Keratinocyte (primary cell): ENCODE measurements at regions not wholly inside any gene's neighbourhood (a gene's known extent, or its start where the extent isn't known, plus 50 kb on each side); places are given as distances from the start of the nearest gene placed in this dataset.

ENCODE experiments used
- DNase-seq: peaks from one replicate; pipeline ENCODE4 v3.0.0-alpha.2; 2011; ENCODE audit warnings: low read depth, missing footprints, low spot score
- FAIRE-seq: peaks from 2 replicates; lab custom pipeline; 2011; peaks lifted over from hg19 to GRCh38; lab: Jason Lieb, UNC
- H2AFZ ChIP-seq: 2 replicates; pipeline ENCODE4 v1.6.0; 2012; ENCODE audit warnings: low read length, control low read depth, inconsistent platforms; ENCODE audit not compliant: control insufficient read depth
- H3K27ac ChIP-seq: 2 replicates; pipeline ENCODE4 v1.5.1; 2011; ENCODE audit warnings: low read length; ENCODE audit not compliant: control insufficient read depth, insufficient read depth
- H3K27me3 ChIP-seq: 3 replicates; pipeline ENCODE4 v1.6.0; 2011; ENCODE audit warnings: low read length; ENCODE audit not compliant: control insufficient read depth, insufficient read depth; ENCODE audit errors: extremely low read depth
- H3K36me3 ChIP-seq, 2 experiments: 2 replicates in 1 of 2; 3 replicates in 1 of 2; pipeline ENCODE4 v1.5.1; 2011; ENCODE audit warnings: low read length in 2 of 2, mild to moderate bottlenecking in 1 of 2; ENCODE audit not compliant: control insufficient read depth in 2 of 2, insufficient read depth in 2 of 2; ENCODE audit errors: extremely low read depth in 1 of 2
- H3K4me1 ChIP-seq: 3 replicates; pipeline ENCODE4 v1.5.1; 2011; ENCODE audit warnings: low read length; ENCODE audit not compliant: control insufficient read depth, insufficient read depth; ENCODE audit errors: extremely low read depth
- H3K4me2 ChIP-seq: 3 replicates; pipeline ENCODE4 v1.6.0; 2011; ENCODE audit warnings: low read depth, low read length; ENCODE audit not compliant: control insufficient read depth, insufficient read depth; ENCODE audit errors: extremely low read depth
- H3K4me3 ChIP-seq, 3 experiments: fragments of 200-600 bp in 1 of 3; sonication (generic) in 1 of 3; 2 replicates in 2 of 3; 3 replicates in 1 of 3; pipeline ENCODE4 v1.5.1; 2011 to 2016; ENCODE audit warnings: low read length in 3 of 3, mild to moderate bottlenecking in 3 of 3, control low read depth in 2 of 3, inconsistent platforms in 1 of 3, low read depth in 1 of 3, mixed read lengths in 1 of 3, mixed run types in 1 of 3, moderate library complexity in 1 of 3; ENCODE audit not compliant: control insufficient read depth in 2 of 3, insufficient read depth in 2 of 3; ENCODE audit errors: extremely low read depth in 1 of 3
- H3K79me2 ChIP-seq: 2 replicates; pipeline ENCODE4 v1.6.0; 2012; ENCODE audit warnings: low read length; ENCODE audit not compliant: control insufficient read depth, insufficient read depth
- H3K9ac ChIP-seq: 3 replicates; pipeline ENCODE4 v1.6.0; 2011; ENCODE audit warnings: low read length; ENCODE audit not compliant: control insufficient read depth, insufficient read depth; ENCODE audit errors: extremely low read depth
- H3K9me1 ChIP-seq: 3 replicates; pipeline ENCODE4 v1.6.0; 2011; ENCODE audit warnings: low read length; ENCODE audit not compliant: control insufficient read depth, insufficient read depth; ENCODE audit errors: extremely low read depth
- H3K9me3 ChIP-seq: 2 replicates; pipeline ENCODE4 v1.5.1; 2012; ENCODE audit warnings: low read depth, low read length; ENCODE audit not compliant: control insufficient read depth
- H4K20me1 ChIP-seq: 3 replicates; pipeline ENCODE4 v1.6.0; 2011; ENCODE audit warnings: low read length; ENCODE audit not compliant: control insufficient read depth, insufficient read depth; ENCODE audit errors: extremely low read depth
- CTCF ChIP-seq, 3 experiments: IDR thresholded peaks in 1 of 3; conservative IDR thresholded peaks in 1 of 3; optimal IDR thresholded peaks in 1 of 3; 2 replicates in 2 of 3; 3 replicates in 1 of 3; pipeline versions ENCODE3 to v1.5.1; 2011; ENCODE audit warnings: low read length in 3 of 3, mild to moderate bottlenecking in 3 of 3, moderate library complexity in 2 of 3, control low read depth in 1 of 3, inconsistent platforms in 1 of 3; ENCODE audit not compliant: insufficient read depth in 2 of 3; ENCODE audit errors: extremely low read depth in 1 of 3
- EZH2 ChIP-seq: IDR thresholded peaks from one replicate; pipeline ENCODE4 v1.6.1; 2012; ENCODE audit warnings: inconsistent platforms, mild to moderate bottlenecking, low read length, moderate library complexity
- dilution Hi-C: fragments of 300-500 bp; cut with MboI; formaldehyde crosslinking; loops from one replicate; pipeline ENCODE4 v1.7.0; 2020; ENCODE audit warnings: low sequenced_read_pairs; ENCODE audit not compliant: extremely low pct_ligation_motif_present

- Histone ChIP-seq H3K27ac (no peak overlapping the region), H2AFZ (no peak overlapping the region), H3K9me1 (no peaks in the 10 kb centered on the region), H3K9ac (no peak overlapping the region), H3K4me3 (no peak overlapping the region), H3K4me2 (no peak overlapping the region), H4K20me1 (no peaks in the 10 kb centered on the region), H3K4me1 (no peaks in the 10 kb centered on the region), H3K36me3 (no peaks in the 10 kb centered on the region), H3K79me2 (no peaks in the 10 kb centered on the region), H3K27me3 (no peaks in the 10 kb centered on the region), H3K9me3 (peaks cover 21% of the 10 kb centered on the region)
- FAIRE-seq (no peak), DNase-seq (no peak)
- dilution Hi-C loops: no loop called here
- no peak for TF ChIP-seq EZH2
- no peak for TF ChIP-seq CTCF (optimal IDR thresholded peaks at IDR 0.05 in 1 of 3, IDR thresholded peaks at IDR 0.05 in 1 of 3, conservative IDR thresholded peaks at IDR 0.05 in 1 of 3; ENCODE audit: extremely low read depth in 1 of 3, insufficient read depth in 2 of 3, low read length in 3 of 3)
These were observed 159.2 kb upstream of the C1orf174 start for GRCh38 chr1:4059270-4059669.

- H3K9ac ChIP-seq: no peak overlapping the region
- no peak for FAIRE-seq
- no peak for DNase-seq
- H3K27me3 ChIP-seq: no peaks in the 10 kb centered on the region
- H3K4me3 ChIP-seq: no peak overlapping the region
- H3K36me3 ChIP-seq: no peaks in the 10 kb centered on the region
- H3K9me1 ChIP-seq: no peaks in the 10 kb centered on the region
- H3K9me3 ChIP-seq: peaks cover 30% of the 10 kb centered on the region
- dilution Hi-C loops: no loop called here
- no peaks in the 10 kb centered on the region for H4K20me1 ChIP-seq
- no peaks in the 10 kb centered on the region for H3K4me1 ChIP-seq
- no peak overlapping the region for H3K27ac ChIP-seq
- TF ChIP-seq EZH2: no peak
- no peak for TF ChIP-seq CTCF (optimal IDR thresholded peaks at IDR 0.05 in 1 of 3, IDR thresholded peaks at IDR 0.05 in 1 of 3, conservative IDR thresholded peaks at IDR 0.05 in 1 of 3; ENCODE audit: extremely low read depth in 1 of 3, insufficient read depth in 2 of 3, low read length in 3 of 3)
- H2AFZ ChIP-seq: no peak overlapping the region
- no peaks in the 10 kb centered on the region for H3K79me2 ChIP-seq
- no peak overlapping the region for H3K4me2 ChIP-seq
These were observed 160.8 kb upstream of the C1orf174 start for GRCh38 chr1:4060850-4061249.
